G401 (cell line): ENCODE measurements at regions not wholly inside any gene's neighbourhood (a gene's known extent, or its start where the extent isn't known, plus 50 kb on each side); places are given as distances from the start of the nearest gene placed in this dataset.
"Not testable (repeated sequence)": the region's sequence is repeated elsewhere in the genome, so short reads cannot be mapped to it uniquely, and the experiment has no call there.

ENCODE experiments used
- DNase-seq: peaks from one replicate; pipeline ENCODE4 v3.0.0-alpha.2; 2015; ENCODE audit warnings: low spot score
- in situ Hi-C: cut with HindIII; loops from 2 replicates; pipeline ENCODE4 v1.10.0; 2016; ENCODE audit warnings: low sequenced_read_pairs, mixed read lengths

DNA sequence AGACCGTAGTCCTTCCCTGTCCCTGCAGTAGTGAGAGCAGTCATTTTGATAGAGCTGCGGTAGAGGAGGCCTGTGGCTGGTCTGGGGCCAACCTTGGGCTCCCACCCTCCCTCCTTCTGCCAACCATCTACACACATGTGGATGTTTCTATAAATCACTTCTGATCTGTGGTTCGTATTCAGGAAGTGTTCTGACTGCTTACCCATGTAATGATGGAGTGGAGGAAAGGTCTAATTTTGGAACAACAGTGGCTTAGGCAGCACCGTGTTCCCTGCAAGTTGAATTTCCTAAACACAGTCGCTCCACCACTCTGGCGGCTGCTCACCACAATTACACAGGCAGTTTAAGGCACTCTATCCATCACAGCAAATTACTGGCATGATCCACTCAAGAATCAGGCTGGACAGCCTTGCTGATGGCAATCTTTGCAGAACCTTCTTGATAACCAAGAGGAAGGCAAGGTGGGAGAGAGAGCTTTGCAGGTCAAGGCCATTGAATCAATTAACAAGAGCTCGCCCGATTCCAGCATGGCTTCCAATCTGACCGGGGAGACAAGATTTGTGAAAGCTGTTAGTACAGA, 104.7 kb upstream of the VEPH1 start:
- in situ Hi-C loops = no loop called here
- no peak for DNase-seq

DNA sequence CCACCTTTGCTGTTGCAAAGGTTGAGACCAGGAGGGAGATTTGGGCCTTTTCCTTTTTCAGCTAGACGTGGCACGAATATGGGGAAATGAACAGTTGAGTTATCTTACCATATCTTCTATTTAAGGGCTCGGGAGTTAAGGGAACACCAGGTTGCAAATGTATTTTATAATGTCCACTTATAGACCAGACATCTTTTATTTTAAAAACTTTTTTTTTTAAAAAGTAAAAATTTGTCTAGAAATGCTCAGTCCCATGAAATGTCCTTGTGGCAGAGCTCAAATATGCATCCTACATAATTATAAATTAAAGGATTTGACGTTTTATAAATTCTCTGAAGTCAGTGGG, 103.6 kb upstream of the VEPH1 start:
- in situ Hi-C loops = no loop called here
- no peak for DNase-seq

- DNase-seq = peak; percentile 88
- in situ Hi-C loops = no loop called here
Measured at GRCh38 chr3:157606011-157606851, 103.0 kb upstream of the VEPH1 start.

DNA sequence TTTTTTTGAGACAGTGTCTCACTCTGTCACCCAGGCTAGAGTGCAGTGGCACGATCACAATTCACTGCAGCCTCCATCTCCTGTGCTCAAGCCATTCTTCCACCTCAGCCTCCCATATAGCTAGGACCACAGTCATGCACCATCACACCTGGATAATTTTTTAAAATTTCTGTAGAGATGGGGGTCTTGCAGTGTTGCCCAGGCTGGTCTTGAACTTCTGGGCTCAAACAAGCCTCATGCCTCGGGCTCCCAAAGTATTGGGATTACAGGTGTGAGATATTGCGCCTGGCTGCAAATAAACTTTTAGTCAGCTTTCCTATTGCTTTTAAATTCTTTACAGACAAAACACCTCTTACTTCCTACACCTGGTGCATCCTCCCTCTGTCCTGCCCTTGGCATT, 102.1 kb upstream of the VEPH1 start:
- DNase-seq = no peak
- in situ Hi-C loops = no loop called here

GRCh38 chr3:157602424-157602823, 99.2 kb upstream of the VEPH1 start:
- in situ Hi-C loops = no loop called here
- no peak for DNase-seq

GRCh38 chr3:157595259-157595658, 92.0 kb upstream of the VEPH1 start:
- DNase-seq = no peak
- in situ Hi-C loops = no loop called here

GRCh38 chr3:157594413-157594812, 91.2 kb upstream of the VEPH1 start:
- in situ Hi-C loops = no loop called here
- DNase-seq = no peak

DNA sequence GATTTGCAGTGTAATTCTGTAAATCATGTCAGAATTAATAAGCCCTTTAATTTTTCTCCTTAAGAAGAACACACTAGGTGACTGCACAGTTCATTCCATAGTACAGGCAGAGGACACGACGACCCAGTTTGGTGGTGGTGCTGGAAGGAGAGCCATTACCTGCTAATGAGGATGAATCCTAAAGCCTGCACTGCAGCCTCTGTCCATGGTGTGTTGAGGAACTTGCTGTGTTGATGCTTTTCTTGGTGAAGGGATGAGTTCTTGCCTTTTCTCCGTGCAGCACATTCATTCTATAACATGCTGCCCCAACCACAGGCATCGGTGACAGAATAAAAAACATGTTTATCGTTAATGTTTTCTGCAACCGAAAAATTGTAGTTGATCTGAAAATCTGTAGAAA, 89.6 kb upstream of the VEPH1 start:
- no peak for DNase-seq
- in situ Hi-C loops = no loop called here

GRCh38 chr3:157590273-157590672, 87.1 kb upstream of the VEPH1 start:
- in situ Hi-C loops = no loop called here
- no peak for DNase-seq

- no peak for DNase-seq
- in situ Hi-C loops = no loop called here
Measured at GRCh38 chr3:157589211-157589610, 86.0 kb upstream of the VEPH1 start.

GRCh38 chr3:157588386-157589060, 85.3 kb upstream of the VEPH1 start:
- in situ Hi-C loops = no loop called here
- DNase-seq = no peak

DNA sequence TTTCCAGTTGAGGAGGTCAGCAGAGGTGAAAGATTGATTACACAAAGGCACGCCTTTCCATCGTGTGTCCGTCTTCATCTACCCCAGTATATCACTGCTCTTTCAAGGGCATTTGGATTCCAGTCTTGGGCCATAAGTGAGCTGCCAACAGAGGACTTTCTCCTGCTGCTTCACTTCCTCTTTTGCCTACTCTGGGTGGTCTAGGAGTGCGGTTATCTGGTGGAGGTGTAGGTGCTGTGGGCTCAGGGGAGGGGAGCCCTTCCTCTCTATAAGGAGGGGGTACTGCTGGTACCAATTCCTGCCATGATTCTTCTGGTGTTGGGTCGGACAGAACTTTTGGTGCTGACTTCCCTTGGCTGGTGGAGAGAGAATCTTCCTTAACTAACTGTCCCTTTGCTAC, 83.1 kb upstream of the VEPH1 start:
- DNase-seq = no peak
- in situ Hi-C loops = no loop called here

GRCh38 chr3:157585386-157585785, 82.2 kb upstream of the VEPH1 start:
- DNase-seq = no peak
- in situ Hi-C loops = no loop called here

DNA sequence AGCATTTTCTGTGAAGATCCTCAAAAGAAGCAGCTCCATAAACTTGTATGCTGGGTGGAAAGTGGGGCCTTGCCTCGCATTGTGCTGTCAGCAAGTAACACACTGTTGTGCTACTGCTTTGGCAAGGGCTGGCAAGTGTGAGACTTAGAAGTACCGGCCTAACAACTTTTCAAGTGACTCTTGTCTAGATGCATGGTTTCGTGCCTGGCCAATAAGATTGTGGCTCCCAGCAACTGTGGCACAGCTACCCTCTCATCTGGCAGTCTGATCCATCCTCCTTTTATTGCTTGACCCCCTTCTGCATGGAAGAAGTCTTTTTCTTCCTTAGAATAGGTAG, 79.4 kb upstream of the VEPH1 start:
- DNase-seq = no peak
- in situ Hi-C loops = no loop called here

DNA sequence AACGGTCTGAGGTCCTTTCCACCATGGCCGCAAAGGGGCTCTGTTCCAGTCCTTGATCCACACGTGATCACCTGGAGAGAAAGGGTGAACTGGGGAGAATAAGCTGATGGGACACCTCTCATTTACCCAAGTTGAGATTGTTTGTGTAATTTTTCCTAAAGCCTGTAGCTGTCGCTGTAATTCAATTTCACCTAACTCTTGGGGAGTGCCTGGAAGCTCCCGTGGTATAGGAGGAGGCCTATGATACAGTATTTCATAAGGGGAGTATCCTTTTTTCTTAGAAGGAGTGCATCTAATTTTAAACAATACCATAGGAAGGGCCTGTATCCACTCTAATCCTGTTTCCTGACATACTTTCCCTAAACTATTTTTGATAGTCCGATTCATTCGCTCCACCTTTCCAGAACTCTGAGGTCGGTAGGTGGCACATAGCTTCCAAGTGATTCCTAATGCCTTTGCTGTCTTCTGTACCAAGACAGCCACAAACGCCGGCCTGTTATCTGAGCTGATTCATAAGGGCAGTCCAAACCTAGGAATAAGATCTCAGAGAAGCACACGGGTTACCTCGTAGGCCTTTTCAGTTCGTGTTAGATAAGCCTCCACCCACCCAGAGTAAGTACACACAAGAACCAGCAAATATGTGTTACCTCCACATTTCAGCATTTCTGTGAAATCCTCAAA, 78.9 kb upstream of the VEPH1 start:
- in situ Hi-C loops = not testable (repeated sequence)

DNA sequence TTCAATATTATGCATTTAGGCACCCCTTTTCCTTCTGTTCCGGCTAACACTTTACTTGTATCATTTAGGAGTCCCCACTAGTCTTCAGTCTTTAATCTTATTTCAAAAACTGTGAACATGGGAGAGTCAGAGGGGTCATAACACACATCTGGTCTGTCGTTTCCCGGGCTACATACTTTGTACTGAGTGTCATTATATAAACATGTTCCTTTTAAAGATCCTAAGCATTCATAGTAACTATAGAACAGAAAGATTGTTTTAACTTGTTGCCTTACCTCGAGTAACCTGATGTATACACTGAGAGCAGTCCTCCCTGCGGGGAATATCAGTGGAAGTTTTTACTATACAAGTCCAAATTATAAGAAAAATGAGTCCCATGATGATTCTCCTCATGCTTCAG, 78.2 kb upstream of the VEPH1 start:
- no peak for DNase-seq
- in situ Hi-C loops = no loop called here

More for the DNA sequence above, 78.9 kb upstream of the VEPH1 start:
- DNase-seq = peak; percentile 28

GRCh38 chr3:157578181-157578580, 75.0 kb upstream of the VEPH1 start:
- in situ Hi-C loops = no loop called here
- no peak for DNase-seq

- in situ Hi-C loops = no loop called here
- peak; percentile 6 for DNase-seq
Measured at GRCh38 chr3:157574531-157574930, 71.3 kb upstream of the VEPH1 start.

DNA sequence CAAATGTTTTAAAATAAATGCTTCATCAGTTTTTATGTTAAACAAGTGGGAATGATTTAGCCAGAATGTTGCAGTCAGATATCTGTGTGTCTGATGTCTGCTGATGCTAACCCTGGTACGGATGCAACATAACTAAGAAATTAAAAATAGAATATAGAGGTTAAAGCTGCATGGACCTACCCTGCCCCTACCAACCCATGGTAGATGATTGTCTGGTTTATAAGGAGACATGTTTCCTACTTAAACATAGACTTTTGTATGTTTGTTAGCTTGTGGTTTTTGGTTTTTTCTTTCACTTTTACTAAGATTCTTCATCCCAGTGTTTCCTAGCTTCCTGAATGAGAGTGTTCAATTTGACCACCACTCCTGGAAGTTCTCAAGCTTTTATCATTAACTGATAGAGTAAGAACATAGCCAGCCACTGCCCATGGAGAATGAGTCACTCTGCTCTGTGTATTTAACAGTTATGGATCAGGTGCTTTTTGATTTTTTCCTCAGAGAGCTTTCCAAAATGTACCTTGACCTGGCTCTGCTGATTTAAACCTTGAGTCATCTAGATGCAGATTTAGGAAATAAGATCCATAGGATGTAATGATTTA, 70.7 kb upstream of the VEPH1 start:
- in situ Hi-C loops = no loop called here

GRCh38 chr3:157573281-157573680, 70.1 kb upstream of the VEPH1 start:
- no peak for DNase-seq
- in situ Hi-C loops = no loop called here

More for the DNA sequence above, 70.7 kb upstream of the VEPH1 start:
- DNase-seq = no peak
